Bronchial epithelial cell (primary cell): ENCODE measurements at regions not wholly inside any gene's neighbourhood (a gene's known extent, or its start where the extent isn't known, plus 50 kb on each side); places are given as distances from the start of the nearest gene placed in this dataset.

Experiments
- DNase-seq: peaks from one replicate; pipeline ENCODE4 v3.0.0-alpha.2; 2010; ENCODE audit warnings: low read depth
- FAIRE-seq: peaks from 2 replicates; lab custom pipeline; 2011; peaks lifted over from hg19 to GRCh38; lab: Jason Lieb, UNC
- H3K27me3 ChIP-seq: 2 replicates; pipeline ENCODE4 v1.5.1; 2011; ENCODE audit warnings: low read length; ENCODE audit not compliant: control insufficient read depth, insufficient read depth
- H3K36me3 ChIP-seq: 2 replicates; pipeline ENCODE4 v1.5.1; 2011; ENCODE audit warnings: low read length; ENCODE audit not compliant: control insufficient read depth, insufficient read depth
- H3K4me3 ChIP-seq: 2 replicates; pipeline ENCODE4 v1.5.1; 2011; ENCODE audit warnings: mild to moderate bottlenecking, low read depth, low read length, control low read depth
- TF ChIP-seq, protein P1 (sequence below): IDR thresholded peaks from 2 replicates; pipeline ENCODE4 v1.5.1; 2011; ENCODE audit warnings: mild to moderate bottlenecking, moderate library complexity, low read length, control low read depth, inconsistent platforms; ENCODE audit not compliant: insufficient read depth, severe bottlenecking

GRCh38 chr2:198325359-198325758, 521.0 kb downstream of the PLCL1 start:
- FAIRE-seq (no peak), DNase-seq (peak; percentile 29)
- Histone ChIP-seq H3K4me3 (no peak overlapping the region), H3K36me3 (no peaks in the 10 kb centered on the region), H3K27me3 (no peaks in the 10 kb centered on the region)
- TF ChIP-seq, protein P1, sequence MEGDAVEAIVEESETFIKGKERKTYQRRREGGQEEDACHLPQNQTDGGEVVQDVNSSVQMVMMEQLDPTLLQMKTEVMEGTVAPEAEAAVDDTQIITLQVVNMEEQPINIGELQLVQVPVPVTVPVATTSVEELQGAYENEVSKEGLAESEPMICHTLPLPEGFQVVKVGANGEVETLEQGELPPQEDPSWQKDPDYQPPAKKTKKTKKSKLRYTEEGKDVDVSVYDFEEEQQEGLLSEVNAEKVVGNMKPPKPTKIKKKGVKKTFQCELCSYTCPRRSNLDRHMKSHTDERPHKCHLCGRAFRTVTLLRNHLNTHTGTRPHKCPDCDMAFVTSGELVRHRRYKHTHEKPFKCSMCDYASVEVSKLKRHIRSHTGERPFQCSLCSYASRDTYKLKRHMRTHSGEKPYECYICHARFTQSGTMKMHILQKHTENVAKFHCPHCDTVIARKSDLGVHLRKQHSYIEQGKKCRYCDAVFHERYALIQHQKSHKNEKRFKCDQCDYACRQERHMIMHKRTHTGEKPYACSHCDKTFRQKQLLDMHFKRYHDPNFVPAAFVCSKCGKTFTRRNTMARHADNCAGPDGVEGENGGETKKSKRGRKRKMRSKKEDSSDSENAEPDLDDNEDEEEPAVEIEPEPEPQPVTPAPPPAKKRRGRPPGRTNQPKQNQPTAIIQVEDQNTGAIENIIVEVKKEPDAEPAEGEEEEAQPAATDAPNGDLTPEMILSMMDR: no peak

- H3K4me3 ChIP-seq: no peak overlapping the region
- H3K27me3 ChIP-seq: no peaks in the 10 kb centered on the region
- no peaks in the 10 kb centered on the region for H3K36me3 ChIP-seq
- FAIRE-seq (no peak), DNase-seq (no peak)
- TF ChIP-seq, protein P1: no peak
Measured at GRCh38 chr2:198324071-198324470, 519.7 kb downstream of the PLCL1 start.

DNA sequence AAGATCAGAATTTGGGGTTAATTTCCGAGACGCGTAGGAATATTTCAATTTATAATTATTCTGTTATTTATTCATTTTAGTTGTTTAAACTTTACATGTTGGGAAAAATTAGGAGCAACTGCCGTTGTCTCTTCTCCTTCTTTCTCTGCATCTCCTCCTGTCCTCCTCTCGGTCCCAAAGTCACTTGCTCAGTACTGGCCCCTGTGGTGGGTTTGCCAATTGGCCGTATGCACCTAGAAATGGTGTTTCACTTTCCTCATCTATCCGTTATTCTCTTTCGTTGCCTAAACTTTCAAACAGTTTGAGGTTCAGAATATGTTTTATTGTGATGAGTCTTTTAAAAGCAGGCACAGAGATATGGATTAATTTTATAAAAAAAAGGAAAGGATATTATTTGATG, 517.9 kb downstream of the PLCL1 start:
- Histone ChIP-seq H3K4me3 (no peak overlapping the region), H3K27me3 (no peaks in the 10 kb centered on the region), H3K36me3 (no peaks in the 10 kb centered on the region)
- FAIRE-seq: no peak
- DNase-seq: no peak
- TF ChIP-seq, protein P1: no peak

- DNase-seq (no peak), FAIRE-seq (no peak)
- Histone ChIP-seq H3K36me3 (no peaks in the 10 kb centered on the region), H3K27me3 (no peaks in the 10 kb centered on the region), H3K4me3 (no peak overlapping the region)
- TF ChIP-seq, protein P1: no peak
Measured at GRCh38 chr2:198321522-198322088, 517.2 kb downstream of the PLCL1 start.

DNA sequence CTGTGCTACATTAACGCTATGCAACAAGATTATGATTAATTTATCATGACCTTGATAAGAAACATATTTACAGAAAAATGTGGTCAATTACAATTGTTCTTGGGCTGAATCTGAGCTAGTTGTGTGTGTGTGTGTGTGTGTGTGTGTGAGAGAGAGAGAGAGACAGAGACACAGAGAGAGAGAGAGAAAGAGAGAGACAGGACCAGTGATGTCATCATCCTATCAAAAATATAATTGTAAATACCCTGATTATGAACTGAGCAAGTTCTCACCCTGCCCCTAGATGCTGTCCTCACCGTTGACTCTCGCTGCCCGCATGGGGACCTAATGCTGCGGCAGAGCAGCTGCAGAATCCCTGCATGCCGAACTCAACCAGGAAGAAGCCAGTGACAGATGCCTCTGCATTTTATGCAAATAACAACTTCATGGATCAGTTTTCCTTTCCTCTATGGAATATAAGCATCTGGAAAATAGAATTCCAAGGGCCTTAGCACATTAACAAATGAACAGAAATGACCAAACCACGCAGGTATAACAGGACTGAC, 512.5 kb downstream of the PLCL1 start:
- TF ChIP-seq, protein P1: no peak
- no peaks in the 10 kb centered on the region for H3K36me3 ChIP-seq
- no peaks in the 10 kb centered on the region for H3K27me3 ChIP-seq
- FAIRE-seq: no peak
- DNase-seq: no peak
- H3K4me3 ChIP-seq: no peak overlapping the region
